ENCODE measurements at regions not wholly inside any gene's neighbourhood (a gene's known extent, or its start where the extent isn't known, plus 50 kb on each side); places are given as distances from the start of the nearest gene placed in this dataset.

GRCh38 chr4:153852501-153852900, 63.6 kb upstream of the SFRP2 start:
- no peaks in the 10 kb centered on the region for H3K79me1 ChIP-seq (ENCODE audit: low read depth, low read length)
- H3K18ac ChIP-seq (ENCODE audit: extremely low read depth, low read length), result no peak overlapping the region
- no peak overlapping the region for H4K8ac ChIP-seq (ENCODE audit: extremely low read depth, insufficient read depth, low read length)
- H3K14ac ChIP-seq (ENCODE audit: insufficient read length), result no peak overlapping the region
- no peak overlapping the region for H4K5ac ChIP-seq (ENCODE audit: insufficient read length, low read depth, low read length)
- H2AFZ ChIP-seq (ENCODE audit: low read length), result no peak overlapping the region
- no peaks in the 10 kb centered on the region for H3K36me3 ChIP-seq (ENCODE audit: control insufficient read depth in 2 of 4, insufficient read depth in 4 of 4, low read length in 3 of 4)
- no peak overlapping the region for H3K4ac ChIP-seq (replicated peaks; ENCODE audit: insufficient read length, low read depth, low read length)
- no peak overlapping the region for H3K4me3 ChIP-seq (ENCODE audit: extremely low read depth in 1 of 4, insufficient read depth in 2 of 4, low read depth in 3 of 4, low read length in 4 of 4)
- H2BK20ac ChIP-seq (ENCODE audit: low read length), result no peak overlapping the region
- POLR2A ChIA-PET (ENCODE audit: partially characterized antibody), result no interaction called here
- H4K91ac ChIP-seq (replicated peaks; ENCODE audit: insufficient read length, low read length), result no peak overlapping the region
- H3K9ac ChIP-seq (replicated peaks in 1 of 4; ENCODE audit: extremely low read depth in 1 of 4, low read depth in 3 of 4, low read length in 3 of 4), result no peak overlapping the region
- H3K56ac ChIP-seq (replicated peaks; ENCODE audit: insufficient read length, low read depth, low read length), result no peak overlapping the region
- no peak overlapping the region for H2BK15ac ChIP-seq (ENCODE audit: low read length)
- 87% methylated on average over 1 of the region's 1 CpG; no CpG with 5 or more reads in 1 of the 2 experiments for WGBS, 2 experiments (ENCODE audit: extremely low coverage in 1 of 2, insufficient coverage in 1 of 2, insufficient read length in 1 of 2, insufficient replicate concordance in 2 of 2, low coverage in 1 of 2, low lambda C conversion rate in 2 of 2, missing lambda C conversion rate in 1 of 2)
- no peaks in the 10 kb centered on the region for H3K9me3 ChIP-seq (ENCODE audit: insufficient read depth in 2 of 2, low read depth in 1 of 2, low read length in 1 of 2)
- no peaks in the 10 kb centered on the region for H3K23me2 ChIP-seq (ENCODE audit: low read depth, low read length)
- DNase-seq (ENCODE audit: low read depth in 1 of 2, low spot score in 2 of 2) (no peak), FAIRE-seq (no peak)
- no peak overlapping the region for H2BK120ac ChIP-seq (replicated peaks; ENCODE audit: low read depth, low read length)
- H3K27me3 ChIP-seq (replicated peaks in 1 of 4; ENCODE audit: control insufficient read depth in 3 of 4, extremely low read depth in 1 of 4, insufficient read depth in 3 of 4, low read length in 3 of 4), result no peaks in the 10 kb centered on the region
- no peak overlapping the region for H2BK12ac ChIP-seq (ENCODE audit: low read depth, low read length)
- no peak overlapping the region for H3K4me2 ChIP-seq (ENCODE audit: insufficient read depth in 1 of 2, low read depth in 2 of 2, low read length in 2 of 2)
- no peak overlapping the region for H2BK5ac ChIP-seq (ENCODE audit: low read depth, low read length)
- no peaks in the 10 kb centered on the region for H3K4me1 ChIP-seq (replicated peaks in 1 of 4; ENCODE audit: control insufficient read depth in 3 of 4, insufficient read depth in 4 of 4, low read length in 3 of 4)
- CTCF ChIA-PET (ENCODE audit: partially characterized antibody), result no interaction called here
- H4K20me1 ChIP-seq (replicated peaks in 1 of 2; ENCODE audit: control insufficient read depth in 1 of 2, insufficient read depth in 2 of 2, low read length in 2 of 2), result no peaks in the 10 kb centered on the region
- H3K27ac ChIP-seq (ENCODE audit: low read depth, low read length), result no peak overlapping the region
- no peaks in the 10 kb centered on the region for H3K79me2 ChIP-seq (ENCODE audit: control insufficient read depth in 1 of 2, insufficient read depth in 2 of 2, low read length in 2 of 2)
- no peak overlapping the region for H2AK5ac ChIP-seq (ENCODE audit: low read depth, low read length)
- H3K23ac ChIP-seq (ENCODE audit: insufficient read length), result no peak overlapping the region
- no peak for TF ChIP-seq ASH2L (IDR thresholded peaks at IDR 0.05; ENCODE audit: low read length)
- TF ChIP-seq KDM5A (IDR thresholded peaks at IDR 0.05; ENCODE audit: low read length), result no peak
- no peak for TF ChIP-seq EGR1 (IDR thresholded peaks at IDR 0.05; ENCODE audit: borderline replicate concordance, low read depth, low read length)
- no peak for TF ChIP-seq TBP (IDR thresholded peaks at IDR 0.05; ENCODE audit: low read depth, low read length)
- TF ChIP-seq FOSL1 (IDR thresholded peaks at IDR 0.05; ENCODE audit: insufficient read depth, low read depth, low read length), result no peak
- TF ChIP-seq RFX5 (IDR thresholded peaks at IDR 0.05; ENCODE audit: borderline replicate concordance, low read depth, low read length), result no peak
- TF ChIP-seq, protein P1, sequence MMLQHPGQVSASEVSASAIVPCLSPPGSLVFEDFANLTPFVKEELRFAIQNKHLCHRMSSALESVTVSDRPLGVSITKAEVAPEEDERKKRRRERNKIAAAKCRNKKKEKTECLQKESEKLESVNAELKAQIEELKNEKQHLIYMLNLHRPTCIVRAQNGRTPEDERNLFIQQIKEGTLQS (IDR thresholded peaks at IDR 0.05; ENCODE audit: insufficient read depth, low read depth, low read length), result no peak
- no peak for TF ChIP-seq JUND (IDR thresholded peaks at IDR 0.05; ENCODE audit: low read length)
- TF ChIP-seq KDM4A (IDR thresholded peaks at IDR 0.05; ENCODE audit: low read depth, low read length, severe bottlenecking), result no peak
- TF ChIP-seq PHF8 (conservative IDR thresholded peaks at IDR 0.05; ENCODE audit: low read depth, low read length), result no peak
- TF ChIP-seq E2F6 (IDR thresholded peaks at IDR 0.05), result no peak
- TF ChIP-seq CTBP2 (IDR thresholded peaks at IDR 0.05; ENCODE audit: borderline replicate concordance, insufficient read depth, insufficient read length, low read length), result no peak
- TF ChIP-seq SIN3A (conservative IDR thresholded peaks at IDR 0.05 in 1 of 2, IDR thresholded peaks at IDR 0.05 in 1 of 2; ENCODE audit: low read depth in 1 of 2, low read length in 2 of 2), result no peak
- no peak for TF ChIP-seq EZH2 (IDR thresholded peaks at IDR 0.05; ENCODE audit: low read depth, low read length, severe bottlenecking)

Data from H1 (cell line).